ENCODE measurements at regions not wholly inside any gene's neighbourhood (a gene's known extent, or its start where the extent isn't known, plus 50 kb on each side); places are given as distances from the start of the nearest gene placed in this dataset.

DNA sequence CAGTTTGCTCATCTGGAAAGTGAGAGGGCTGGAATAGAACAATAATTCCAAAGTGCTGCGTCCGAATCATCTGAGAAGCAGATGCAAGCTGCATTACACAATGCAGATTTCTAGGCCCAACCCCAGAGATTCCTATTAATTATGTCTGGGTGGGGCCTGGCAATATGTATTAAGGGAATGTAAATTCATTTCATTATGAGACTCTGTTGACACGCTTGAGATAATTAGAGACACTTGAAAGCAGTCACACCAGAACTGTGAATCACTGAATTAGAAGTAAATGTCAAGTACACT, 54.7 kb upstream of the HK2 start:
- Histone ChIP-seq H3K27me3 (no peaks in the 10 kb centered on the region), H3K27ac (no peak overlapping the region), H3K9me3 (no peaks in the 10 kb centered on the region), H3K4me1 (no peaks in the 10 kb centered on the region), H3K36me3 (no peaks in the 10 kb centered on the region), H3K4me3 (no peak overlapping the region)
- intact Hi-C loops (cut with DNase I; ENCODE audit: low total_unique reads): no loop called here
- TF ChIP-seq POLR2AphosphoS5 (IDR thresholded peaks at IDR 0.05) (no peak), POLR2A (IDR thresholded peaks at IDR 0.05) (no peak)
- TF ChIP-seq, protein P1, sequence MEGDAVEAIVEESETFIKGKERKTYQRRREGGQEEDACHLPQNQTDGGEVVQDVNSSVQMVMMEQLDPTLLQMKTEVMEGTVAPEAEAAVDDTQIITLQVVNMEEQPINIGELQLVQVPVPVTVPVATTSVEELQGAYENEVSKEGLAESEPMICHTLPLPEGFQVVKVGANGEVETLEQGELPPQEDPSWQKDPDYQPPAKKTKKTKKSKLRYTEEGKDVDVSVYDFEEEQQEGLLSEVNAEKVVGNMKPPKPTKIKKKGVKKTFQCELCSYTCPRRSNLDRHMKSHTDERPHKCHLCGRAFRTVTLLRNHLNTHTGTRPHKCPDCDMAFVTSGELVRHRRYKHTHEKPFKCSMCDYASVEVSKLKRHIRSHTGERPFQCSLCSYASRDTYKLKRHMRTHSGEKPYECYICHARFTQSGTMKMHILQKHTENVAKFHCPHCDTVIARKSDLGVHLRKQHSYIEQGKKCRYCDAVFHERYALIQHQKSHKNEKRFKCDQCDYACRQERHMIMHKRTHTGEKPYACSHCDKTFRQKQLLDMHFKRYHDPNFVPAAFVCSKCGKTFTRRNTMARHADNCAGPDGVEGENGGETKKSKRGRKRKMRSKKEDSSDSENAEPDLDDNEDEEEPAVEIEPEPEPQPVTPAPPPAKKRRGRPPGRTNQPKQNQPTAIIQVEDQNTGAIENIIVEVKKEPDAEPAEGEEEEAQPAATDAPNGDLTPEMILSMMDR (IDR thresholded peaks at IDR 0.05): no peak
- DNase-seq (ENCODE audit: low spot score in 2 of 2): no peak

DNA sequence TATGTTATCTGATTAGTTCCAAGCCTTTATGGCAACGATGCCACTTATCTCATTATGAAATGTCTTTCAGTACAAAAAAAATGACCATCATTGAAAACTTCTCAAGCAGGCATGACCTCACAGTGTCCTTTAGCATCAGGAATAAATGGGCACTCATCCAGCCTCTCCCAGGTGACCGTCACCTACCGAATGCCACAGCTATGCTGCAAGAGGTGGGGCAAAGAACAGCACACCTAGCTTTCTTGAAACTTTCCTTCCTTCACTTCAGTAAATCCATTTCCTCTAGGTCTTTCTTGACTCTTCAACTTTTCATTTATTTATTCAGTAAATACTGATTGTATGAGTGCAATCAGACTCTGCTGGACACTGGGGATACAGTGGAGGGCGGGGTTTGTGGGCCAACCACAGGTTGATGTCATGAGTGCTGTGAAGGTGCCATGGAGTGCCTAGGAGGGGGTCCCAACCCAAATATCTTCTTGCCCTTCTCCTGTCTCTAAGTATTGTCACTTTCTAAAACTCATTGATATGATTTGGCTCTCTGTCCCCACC, 54.3 kb upstream of the HK2 start:
- Histone ChIP-seq H3K27ac (no peak overlapping the region), H3K27me3 (no peaks in the 10 kb centered on the region), H3K4me3 (no peak overlapping the region), H3K36me3 (no peaks in the 10 kb centered on the region), H3K4me1 (no peaks in the 10 kb centered on the region), H3K9me3 (no peaks in the 10 kb centered on the region)
- intact Hi-C loops (cut with DNase I; ENCODE audit: low total_unique reads): no loop called here
- DNase-seq (ENCODE audit: low spot score in 2 of 2): no peak
- TF ChIP-seq POLR2A (IDR thresholded peaks at IDR 0.05) (no peak), POLR2AphosphoS5 (IDR thresholded peaks at IDR 0.05) (no peak)
- TF ChIP-seq, protein P1 (IDR thresholded peaks at IDR 0.05): no peak

All from breast epithelium (tissue), 4 donors.